Activated CD4-positive, alpha-beta T cell treated with anti-CD3 and anti-CD28 coated beads for 36 hours (primary cell): ENCODE measurements at regions not wholly inside any gene's neighbourhood (a gene's known extent, or its start where the extent isn't known, plus 50 kb on each side); places are given as distances from the start of the nearest gene placed in this dataset.

Source experiments
- ATAC-seq: fragments of 200-7000 bp; cut with Tn5 transposase; one replicate; pipeline ENCODE4 v1.10.0; 2021; ENCODE audit warnings: mild to moderate bottlenecking, moderate library complexity
- CTCF ChIA-PET: fragments of 350-600 bp; sonication (Branson Sonifier 250); formaldehyde crosslinking; loops from one replicate; lab custom pipeline; 2021; ENCODE audit warnings: antibody characterized with exemption; lab: Charles Lee
- POLR2A ChIA-PET: fragments of 350-600 bp; sonication (Branson Sonifier 250); formaldehyde crosslinking; loops from one replicate; lab custom pipeline; 2021; ENCODE audit warnings: antibody characterized with exemption, inconsistent platforms; lab: Charles Lee
- DNase-seq: peaks from one replicate; pipeline ENCODE4 v3.0.0-alpha.2; 2020
- H3K27ac Mint-ChIP-seq: one replicate; pipeline ENCODE4 v1.8.0; 2021; ENCODE audit warnings: mixed read lengths
- H3K27me3 Mint-ChIP-seq: one replicate; pipeline ENCODE4 v1.8.0; 2021; ENCODE audit warnings: mixed read lengths
- H3K36me3 Mint-ChIP-seq: one replicate; pipeline ENCODE4 v1.8.0; 2021; ENCODE audit warnings: low read depth, mixed read lengths
- H3K4me1 Mint-ChIP-seq: one replicate; pipeline ENCODE4 v1.8.0; 2021; ENCODE audit warnings: mixed read lengths
- H3K4me3 Mint-ChIP-seq: one replicate; pipeline ENCODE4 v1.8.0; 2021; ENCODE audit warnings: mild to moderate bottlenecking, moderate library complexity, mixed read lengths
- H3K9me3 Mint-ChIP-seq: one replicate; pipeline ENCODE4 v1.8.0; 2021; ENCODE audit warnings: low read depth, mixed read lengths
- intact Hi-C, 2 experiments: fragments of 100-400 bp; cut with DNase I in 1 of 2; cut with micrococcal nuclease in 1 of 2; formaldehyde crosslinking; loops; one replicate each; pipeline versions ENCODE4 v1.14.2 to v1.15.1; 2022 to 2024; cut with DNase I, micrococcal nuclease

DNA sequence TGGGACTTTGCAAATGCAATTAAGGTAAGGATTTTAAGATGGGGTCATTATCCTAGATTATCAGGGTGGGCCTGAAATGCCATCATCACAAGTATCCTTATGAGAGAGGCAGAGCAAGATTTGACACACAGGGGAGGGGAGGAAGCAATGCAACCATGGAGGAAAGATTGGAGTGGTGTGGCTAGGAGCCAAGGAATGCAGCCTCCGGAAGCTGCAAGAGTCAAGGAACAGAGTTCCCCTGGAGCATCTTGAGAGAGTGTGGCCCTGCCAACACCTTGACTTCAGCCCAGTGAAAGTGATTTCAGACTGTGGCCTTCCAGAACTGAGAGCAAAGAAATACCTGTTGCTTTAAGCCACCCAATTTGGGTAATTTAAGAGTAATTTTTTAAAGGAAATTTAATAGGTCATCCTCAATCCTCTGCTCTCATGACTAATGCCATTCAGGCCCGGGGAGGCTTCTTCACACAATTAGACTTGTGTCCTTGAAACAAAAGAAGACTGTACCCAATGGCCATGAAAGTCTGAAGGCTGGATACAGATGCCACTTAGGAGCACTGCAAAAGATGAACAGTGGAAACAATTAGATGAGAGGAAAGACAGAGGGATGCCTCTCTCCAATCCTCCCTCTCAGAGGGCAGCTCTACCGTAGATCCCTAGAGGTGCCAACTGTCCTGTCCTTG, 250.3 kb upstream of the ID2 start:
- CTCF ChIA-PET: no interaction called here
- intact Hi-C loops: loop anchor here in 1 of 2 experiments (2.0 kb wide), 1 partner anchor 113 kb away; no protein-coding TSS in a partner anchor

DNA sequence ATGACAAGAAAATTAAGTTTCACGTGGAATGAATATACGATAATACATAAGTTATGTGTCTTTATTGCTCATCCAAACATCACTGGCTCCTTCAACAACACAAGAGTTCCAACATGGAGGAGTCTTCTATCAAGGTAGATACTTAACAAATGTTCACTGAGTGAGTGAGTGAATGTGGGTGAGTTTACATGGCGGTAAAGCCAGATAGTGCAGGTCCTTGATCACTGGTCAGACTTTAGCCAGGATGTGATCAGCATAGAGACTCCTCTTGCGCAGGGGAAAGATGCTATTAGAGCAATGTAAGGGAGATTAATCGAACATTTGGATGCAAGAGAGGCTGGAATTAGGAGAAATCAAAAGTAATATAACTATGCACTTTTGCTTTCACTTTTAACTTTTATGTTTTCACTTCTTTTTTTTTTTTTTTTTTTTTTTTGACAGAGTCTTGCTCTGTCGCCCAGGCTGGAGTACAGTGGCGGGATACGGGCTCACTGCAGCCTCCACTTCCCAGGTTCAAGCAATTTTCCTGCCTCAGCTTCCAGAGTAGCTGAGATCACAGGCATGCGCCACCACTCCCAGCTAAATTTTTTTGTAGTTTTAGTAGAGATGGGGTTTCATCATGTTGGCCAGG, 249.0 kb upstream of the ID2 start:
- no peak for DNase-seq
- peak overlapping the region; percentile 58 for H3K27ac Mint-ChIP-seq
- H3K9me3 Mint-ChIP-seq: no peaks in the 10 kb centered on the region
- ChIA-PET POLR2A (no interaction called here), CTCF (interaction anchor here (0.7 kb wide), 1 partner anchor 152 kb away, joined by 3 read pairs; no protein-coding TSS in a partner anchor)
- H3K27me3 Mint-ChIP-seq: no peaks in the 10 kb centered on the region
- no peaks in the 10 kb centered on the region for H3K36me3 Mint-ChIP-seq
- H3K4me1 Mint-ChIP-seq: peaks cover 15% of the 10 kb centered on the region
- peak overlapping the region; percentile 21 for H3K4me3 Mint-ChIP-seq
- intact Hi-C loops: loop anchor here in 1 of 2 experiments (2.0 kb wide), 1 partner anchor 112 kb away; no protein-coding TSS in a partner anchor
- ATAC-seq: peak; percentile 39

More for the DNA sequence above, 250.3 kb upstream of the ID2 start:
- Mint-ChIP-seq H3K36me3 (no peaks in the 10 kb centered on the region), H3K27ac (no peak overlapping the region), H3K4me3 (no peak overlapping the region), H3K4me1 (peaks cover 15% of the 10 kb centered on the region), H3K9me3 (no peaks in the 10 kb centered on the region), H3K27me3 (no peaks in the 10 kb centered on the region)
- DNase-seq (no peak), ATAC-seq (no peak)
- POLR2A ChIA-PET: no interaction called here

- peaks cover 15% of the 10 kb centered on the region for H3K4me1 Mint-ChIP-seq
Measured at GRCh38 chr2:8433390-8433789, 248.5 kb upstream of the ID2 start.

GRCh38 chr2:8435608-8436007, 246.2 kb upstream of the ID2 start:
- intact Hi-C loops: no loop called here
- DNase-seq: no peak
- Mint-ChIP-seq H3K4me3 (no peak overlapping the region), H3K36me3 (no peaks in the 10 kb centered on the region), H3K4me1 (peaks cover 21% of the 10 kb centered on the region), H3K27ac (no peak overlapping the region), H3K9me3 (no peaks in the 10 kb centered on the region), H3K27me3 (no peaks in the 10 kb centered on the region)
- POLR2A ChIA-PET: no interaction called here
- ATAC-seq: no peak
- CTCF ChIA-PET: interaction anchor here (0.7 to 0.8 kb wide), 2 partner anchors 41 to 877 kb away, joined by 3 read pairs; no protein-coding TSS in a partner anchor

More at GRCh38 chr2:8433390-8433789, 248.5 kb upstream of the ID2 start:
- ChIA-PET POLR2A (no interaction called here), CTCF (interaction anchor here (0.7 kb wide), 1 partner anchor 152 kb away, joined by 3 read pairs; no protein-coding TSS in a partner anchor)
- no peak for DNase-seq
- Mint-ChIP-seq H3K9me3 (no peaks in the 10 kb centered on the region), H3K36me3 (no peaks in the 10 kb centered on the region), H3K27ac (no peak overlapping the region), H3K27me3 (no peaks in the 10 kb centered on the region), H3K4me3 (no peak overlapping the region)
- ATAC-seq: no peak
- intact Hi-C loops: loop anchor here in 1 of 2 experiments (2.0 kb wide), 1 partner anchor 111 kb away; no protein-coding TSS in a partner anchor

- POLR2A ChIA-PET: interaction anchor here (0.6 kb wide), 1 partner anchor 133 kb away, joined by 5 read pairs; no protein-coding TSS in a partner anchor
- Mint-ChIP-seq H3K36me3 (no peaks in the 10 kb centered on the region), H3K9me3 (no peaks in the 10 kb centered on the region), H3K4me3 (no peak overlapping the region), H3K4me1 (peaks cover 18% of the 10 kb centered on the region), H3K27ac (no peak overlapping the region), H3K27me3 (no peaks in the 10 kb centered on the region)
- CTCF ChIA-PET: interaction anchor here (0.6 kb wide), 1 partner anchor 91 kb away, joined by 3 read pairs; no protein-coding TSS in a partner anchor
- intact Hi-C loops: no loop called here
- ATAC-seq: no peak
- DNase-seq: no peak
Measured at GRCh38 chr2:8436585-8436984, 245.3 kb upstream of the ID2 start.

DNA sequence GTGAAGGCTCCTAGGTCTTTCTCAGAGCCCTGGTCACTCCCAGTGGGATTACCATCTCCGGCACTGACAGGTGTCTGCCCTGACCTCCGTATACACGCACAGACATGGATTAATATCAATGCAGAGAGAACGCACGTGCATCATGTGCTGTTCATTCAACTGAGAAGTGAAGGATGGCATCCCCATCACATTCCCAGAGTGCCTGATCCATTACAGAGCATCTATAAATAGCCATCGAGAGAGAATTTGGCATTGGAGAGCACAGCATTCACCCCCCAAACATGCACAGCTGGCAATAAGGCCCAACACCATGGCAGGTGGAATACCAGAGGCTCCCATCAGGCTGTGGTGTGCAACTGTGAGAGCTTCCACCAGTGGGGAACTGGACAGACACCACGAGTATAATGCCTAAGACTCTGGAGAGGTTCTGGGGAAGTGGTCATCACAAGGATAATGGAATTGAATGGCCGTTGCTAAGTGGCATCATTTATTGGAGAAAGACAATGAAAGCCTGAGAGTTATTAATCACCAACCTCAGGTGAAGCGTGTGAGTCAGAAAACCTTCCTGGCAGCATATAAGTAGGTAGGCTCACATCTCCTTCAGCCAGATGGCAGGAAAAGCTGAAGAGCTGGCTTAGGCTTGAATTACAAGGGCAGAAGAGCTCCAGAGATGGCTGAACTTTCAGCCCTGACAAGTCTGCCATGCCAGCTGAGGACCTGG, 244.5 kb upstream of the ID2 start:
- intact Hi-C loops: no loop called here
- no peaks in the 10 kb centered on the region for H3K9me3 Mint-ChIP-seq
- no peaks in the 10 kb centered on the region for H3K27me3 Mint-ChIP-seq
- DNase-seq (no peak), ATAC-seq (no peak)
- no peak overlapping the region for H3K4me3 Mint-ChIP-seq
- ChIA-PET POLR2A (interaction anchor here (0.6 kb wide), 1 partner anchor 106 kb away, joined by 7 read pairs; no protein-coding TSS in a partner anchor), CTCF (interaction anchor here (0.6 kb wide), 1 partner anchor 90 kb away, joined by 3 read pairs; no protein-coding TSS in a partner anchor)
- H3K36me3 Mint-ChIP-seq: no peaks in the 10 kb centered on the region
- H3K4me1 Mint-ChIP-seq: peaks cover 18% of the 10 kb centered on the region
- no peak overlapping the region for H3K27ac Mint-ChIP-seq

DNA sequence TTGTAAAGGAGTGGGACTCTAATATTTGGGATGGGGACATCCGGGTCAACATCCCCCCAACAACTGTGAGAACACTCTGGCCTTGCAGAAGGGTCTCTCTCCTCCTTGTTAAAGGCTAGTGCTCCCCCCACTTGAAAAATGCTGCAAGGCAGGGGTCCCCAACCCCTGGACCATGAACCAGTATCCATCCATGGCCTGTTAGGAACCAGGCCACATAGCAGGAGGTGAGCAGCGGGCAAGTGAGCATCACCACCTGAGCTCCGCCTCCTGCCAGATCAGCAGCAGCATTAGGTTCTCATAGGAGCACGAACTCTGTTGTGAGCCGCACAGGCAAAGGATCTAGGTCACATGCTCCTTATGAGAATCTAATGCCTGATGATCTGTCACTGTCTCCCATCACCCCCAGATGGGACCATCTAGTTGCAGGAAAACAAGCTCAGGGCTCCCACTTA, 243.9 kb upstream of the ID2 start:
- CTCF ChIA-PET: no interaction called here
- no peak for ATAC-seq

DNA sequence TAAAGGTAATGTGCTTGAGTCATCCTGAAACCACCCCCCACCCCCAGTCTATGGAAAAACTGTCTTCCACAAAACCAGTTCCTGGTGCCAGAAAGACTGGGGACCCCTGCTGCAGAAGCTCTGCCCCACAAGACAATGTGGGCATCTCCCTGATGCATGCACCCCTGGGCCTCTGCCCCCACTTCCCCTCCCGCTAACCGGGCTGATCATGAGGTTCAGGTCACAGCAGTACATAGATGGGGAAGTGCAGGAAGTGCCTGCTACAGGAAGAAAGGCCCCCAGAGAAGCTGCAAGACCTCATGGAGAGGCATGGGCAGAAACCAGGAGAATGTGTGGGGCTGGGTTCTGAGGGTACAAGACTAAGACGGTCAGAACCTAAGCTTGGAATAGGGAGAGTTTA, 243.4 kb upstream of the ID2 start:
- DNase-seq: no peak
- no peaks in the 10 kb centered on the region for H3K27me3 Mint-ChIP-seq
- ChIA-PET CTCF (no interaction called here), POLR2A (no interaction called here)
- H3K4me1 Mint-ChIP-seq: peaks cover 9% of the 10 kb centered on the region
- H3K9me3 Mint-ChIP-seq: no peaks in the 10 kb centered on the region
- no peak for ATAC-seq
- intact Hi-C loops: no loop called here
- no peaks in the 10 kb centered on the region for H3K36me3 Mint-ChIP-seq
- no peak overlapping the region for H3K4me3 Mint-ChIP-seq
- no peak overlapping the region for H3K27ac Mint-ChIP-seq

More for the DNA sequence above, 243.9 kb upstream of the ID2 start:
- Mint-ChIP-seq H3K36me3 (no peaks in the 10 kb centered on the region), H3K4me1 (peaks cover 14% of the 10 kb centered on the region), H3K9me3 (no peaks in the 10 kb centered on the region), H3K4me3 (no peak overlapping the region), H3K27ac (no peak overlapping the region), H3K27me3 (no peaks in the 10 kb centered on the region)
- POLR2A ChIA-PET: interaction anchor here (0.6 kb wide), 1 partner anchor 106 kb away, joined by 7 read pairs; no protein-coding TSS in a partner anchor
- DNase-seq: no peak
- intact Hi-C loops: no loop called here

GRCh38 chr2:8438996-8439395, 242.9 kb upstream of the ID2 start:
- intact Hi-C loops: no loop called here
- H3K9me3 Mint-ChIP-seq: no peaks in the 10 kb centered on the region
- no peaks in the 10 kb centered on the region for H3K36me3 Mint-ChIP-seq
- peaks cover 6% of the 10 kb centered on the region for H3K4me1 Mint-ChIP-seq
- H3K27ac Mint-ChIP-seq: no peak overlapping the region
- H3K27me3 Mint-ChIP-seq: no peaks in the 10 kb centered on the region
- ATAC-seq: no peak
- DNase-seq: no peak
- CTCF ChIA-PET: no interaction called here
- POLR2A ChIA-PET: interaction anchor here (0.7 kb wide), 1 partner anchor 380 kb away, joined by 3 read pairs; no protein-coding TSS in a partner anchor
- H3K4me3 Mint-ChIP-seq: no peak overlapping the region

DNA sequence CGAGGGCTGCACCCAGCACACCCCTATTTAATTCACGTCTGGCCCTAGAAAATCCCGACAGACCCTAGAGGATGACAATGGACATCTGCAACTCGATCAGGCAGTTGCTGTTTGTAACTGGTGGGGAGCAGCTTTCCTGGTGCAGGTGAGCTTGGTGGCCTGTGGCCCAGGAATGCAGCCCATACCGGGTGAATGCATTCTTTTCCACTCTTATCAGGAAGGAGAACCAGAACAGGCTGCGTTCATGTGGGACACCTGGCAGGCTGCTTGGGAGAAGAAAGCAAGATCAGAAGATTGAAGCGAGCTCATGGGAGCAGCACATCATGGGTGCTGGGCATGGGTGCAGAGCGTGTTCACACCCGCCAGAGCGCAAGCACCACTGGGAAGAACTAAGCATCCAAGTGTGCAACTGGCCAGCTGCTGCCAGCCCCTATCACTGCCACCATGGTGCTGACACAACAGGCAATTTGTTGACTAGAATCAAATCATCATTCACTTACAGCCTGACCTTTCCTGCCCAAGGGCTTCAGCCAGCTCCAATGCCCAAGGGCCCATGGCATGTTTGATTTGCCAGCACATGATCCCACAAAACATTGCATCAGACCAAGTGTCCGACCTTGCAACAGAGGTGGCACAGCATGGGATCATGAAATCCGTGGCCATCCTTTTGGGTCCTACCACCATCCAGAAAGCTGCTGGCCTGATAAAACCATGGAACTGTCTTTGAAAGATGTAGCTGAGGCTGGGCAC, 241.7 kb upstream of the ID2 start:
- ChIA-PET POLR2A (no interaction called here), CTCF (no interaction called here)
- Mint-ChIP-seq H3K4me3 (no peak overlapping the region), H3K4me1 (peaks cover 6% of the 10 kb centered on the region), H3K27me3 (no peaks in the 10 kb centered on the region), H3K9me3 (no peaks in the 10 kb centered on the region), H3K36me3 (no peaks in the 10 kb centered on the region), H3K27ac (no peak overlapping the region)
- ATAC-seq (no peak), DNase-seq (no peak)
- intact Hi-C loops: no loop called here
